GM04504 (cell line): ENCODE measurements at regions not wholly inside any gene's neighbourhood (a gene's known extent, or its start where the extent isn't known, plus 50 kb on each side); places are given as distances from the start of the nearest gene placed in this dataset.

ENCODE experiments used
- DNase-seq: peaks from one replicate; pipeline ENCODE4 v3.0.0-alpha.2; 2012; ENCODE audit warnings: low read depth

DNA sequence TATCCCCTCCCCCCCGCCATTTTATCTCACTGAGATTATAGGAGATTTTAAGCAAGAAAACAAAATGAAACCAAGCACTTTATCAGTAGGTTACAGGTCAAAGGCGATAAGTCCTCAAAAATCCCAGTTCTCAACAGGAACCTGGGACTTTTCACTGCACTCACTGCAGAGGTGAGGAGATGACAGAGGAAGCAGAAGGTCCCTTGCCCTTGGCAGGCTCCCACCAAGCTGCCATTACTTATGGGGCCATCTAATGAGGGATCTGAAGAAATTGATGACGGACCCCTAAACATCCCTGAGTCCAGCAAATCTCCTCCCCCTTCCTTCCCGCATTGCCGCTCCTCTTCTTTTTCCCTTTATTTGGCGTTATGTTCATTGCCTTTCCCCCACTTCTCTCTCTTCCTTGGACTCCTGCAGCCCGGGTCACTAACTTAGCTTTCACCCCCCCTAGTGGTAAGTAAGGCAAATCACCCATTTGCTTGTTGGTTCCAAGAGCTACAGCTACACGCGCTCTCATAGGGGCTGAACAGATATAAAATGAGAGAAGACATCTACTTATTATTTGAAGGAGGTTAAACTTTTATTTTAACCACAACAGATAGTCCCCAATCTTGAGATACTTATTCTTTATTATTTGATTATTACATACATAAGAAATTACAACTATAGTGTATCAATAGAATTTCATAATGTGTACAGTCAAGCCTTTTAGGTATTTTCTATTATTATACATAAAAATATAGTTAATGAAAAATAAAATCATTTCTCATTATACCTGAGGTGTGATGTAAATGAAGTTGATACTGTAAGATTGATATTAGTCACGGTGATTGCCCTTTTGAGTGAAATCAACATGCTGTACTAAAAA is 52.0 kb upstream of the ARGLU1 start:
- peak; percentile 27 for DNase-seq
